ENCODE measurements at regions not wholly inside any gene's neighbourhood (a gene's known extent, or its start where the extent isn't known, plus 50 kb on each side); places are given as distances from the start of the nearest gene placed in this dataset.

DNA sequence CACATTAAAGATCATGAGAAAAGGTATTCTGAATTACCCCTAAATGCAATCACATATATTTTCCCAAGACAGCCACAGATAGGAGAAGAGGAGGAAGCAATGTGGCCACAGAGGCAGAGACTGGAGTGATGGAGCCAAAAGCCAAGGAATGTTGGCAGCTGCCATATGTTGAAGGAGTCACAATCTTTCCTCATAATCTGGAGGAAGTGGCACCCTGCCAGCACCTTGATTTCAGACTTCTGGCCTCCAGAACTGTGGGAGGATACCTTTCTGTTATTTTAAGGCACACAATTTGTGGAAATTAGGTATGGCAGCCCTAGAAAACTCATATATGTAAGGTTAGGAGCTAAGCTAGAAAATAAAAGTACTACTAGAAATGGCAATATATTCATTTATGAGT is 139.9 kb upstream of the GAS1 start:
- ChIA-PET POLR2A (no interaction called here), CTCF (no interaction called here)
- H3K9ac ChIP-seq (replicated peaks; ENCODE audit: extremely low read depth, insufficient read depth, low read length), result no peak overlapping the region
- TF ChIP-seq GATA2 (IDR thresholded peaks at IDR 0.05; ENCODE audit: insufficient read depth, insufficient read length, low read depth, low read length), result no peak
- no peak for TF ChIP-seq JUN (IDR thresholded peaks at IDR 0.05; ENCODE audit: borderline replicate concordance, insufficient read depth, insufficient read length, low read depth)
- TF ChIP-seq POLR2A (IDR thresholded peaks at IDR 0.05; ENCODE audit: low read depth, low read length), result no peak
- TF ChIP-seq FOS (IDR thresholded peaks at IDR 0.05; ENCODE audit: borderline replicate concordance, insufficient read depth, low read length), result no peak
- no peak for TF ChIP-seq MYC (IDR thresholded peaks at IDR 0.05; ENCODE audit: low read depth, low read length)
- TF ChIP-seq, protein P1, sequence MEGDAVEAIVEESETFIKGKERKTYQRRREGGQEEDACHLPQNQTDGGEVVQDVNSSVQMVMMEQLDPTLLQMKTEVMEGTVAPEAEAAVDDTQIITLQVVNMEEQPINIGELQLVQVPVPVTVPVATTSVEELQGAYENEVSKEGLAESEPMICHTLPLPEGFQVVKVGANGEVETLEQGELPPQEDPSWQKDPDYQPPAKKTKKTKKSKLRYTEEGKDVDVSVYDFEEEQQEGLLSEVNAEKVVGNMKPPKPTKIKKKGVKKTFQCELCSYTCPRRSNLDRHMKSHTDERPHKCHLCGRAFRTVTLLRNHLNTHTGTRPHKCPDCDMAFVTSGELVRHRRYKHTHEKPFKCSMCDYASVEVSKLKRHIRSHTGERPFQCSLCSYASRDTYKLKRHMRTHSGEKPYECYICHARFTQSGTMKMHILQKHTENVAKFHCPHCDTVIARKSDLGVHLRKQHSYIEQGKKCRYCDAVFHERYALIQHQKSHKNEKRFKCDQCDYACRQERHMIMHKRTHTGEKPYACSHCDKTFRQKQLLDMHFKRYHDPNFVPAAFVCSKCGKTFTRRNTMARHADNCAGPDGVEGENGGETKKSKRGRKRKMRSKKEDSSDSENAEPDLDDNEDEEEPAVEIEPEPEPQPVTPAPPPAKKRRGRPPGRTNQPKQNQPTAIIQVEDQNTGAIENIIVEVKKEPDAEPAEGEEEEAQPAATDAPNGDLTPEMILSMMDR (IDR thresholded peaks at IDR 0.05; ENCODE audit: extremely low read depth in 1 of 2, insufficient read depth in 1 of 2, low read depth in 1 of 2, low read length in 2 of 2), result no peak
- TF ChIP-seq POLR2AphosphoS5 (IDR thresholded peaks at IDR 0.05; ENCODE audit: insufficient read depth, low read depth, low read length), result no peak
- no peak for TF ChIP-seq EZH2 (IDR thresholded peaks at IDR 0.05; ENCODE audit: borderline replicate concordance, low read depth, low read length, severe bottlenecking)
- H3K79me2 ChIP-seq (ENCODE audit: control insufficient read depth, insufficient read depth, low read length), result no peaks in the 10 kb centered on the region
- H3K27me3 ChIP-seq (ENCODE audit: control insufficient read depth in 2 of 2, insufficient read depth in 2 of 2, low read length in 2 of 2), result no peaks in the 10 kb centered on the region
- no peak overlapping the region for H3K4me3 ChIP-seq (replicated peaks in 1 of 3; ENCODE audit: insufficient read depth in 1 of 3, low read depth in 1 of 3, low read length in 3 of 3)
- no peaks in the 10 kb centered on the region for H3K36me3 ChIP-seq (ENCODE audit: control insufficient read depth in 2 of 2, extremely low read depth in 1 of 2, insufficient read depth in 2 of 2, low read length in 2 of 2)
- H3K27ac ChIP-seq (ENCODE audit: insufficient read depth, low read depth, low read length), result no peak overlapping the region
- dilution Hi-C loops (cut with MboI; ENCODE audit: extremely low pct_ligation_motif_present, low sequenced_read_pairs), result no loop called here
- BruUV-seq (replicated peaks), result no TSS peak
- FAIRE-seq (no peak), DNase-seq (ENCODE audit: low read depth, low spot score) (no peak)
- H3K9me1 ChIP-seq (replicated peaks; ENCODE audit: control insufficient read depth, extremely low read depth, insufficient read depth, low read length), result no peaks in the 10 kb centered on the region
- H3K9me3 ChIP-seq (replicated peaks; ENCODE audit: control insufficient read depth, insufficient read depth, low read length), result peaks cover 3% of the 10 kb centered on the region
- no peaks in the 10 kb centered on the region for H3K4me1 ChIP-seq (ENCODE audit: control insufficient read depth, extremely low read depth, insufficient read depth, low read length)
- intact Hi-C loops (cut with micrococcal nuclease), result no loop called here
- no peak overlapping the region for H2AFZ ChIP-seq (ENCODE audit: low read depth, low read length)
- no peaks in the 10 kb centered on the region for H4K20me1 ChIP-seq (replicated peaks; ENCODE audit: control insufficient read depth, extremely low read depth, insufficient read depth, low read length)
- H3K4me2 ChIP-seq (ENCODE audit: insufficient read depth, low read length), result no peak overlapping the region

All from endothelial cell of umbilical vein (primary cell).